NT2/D1 (cell line): ENCODE measurements at regions not wholly inside any gene's neighbourhood (a gene's known extent, or its start where the extent isn't known, plus 50 kb on each side); places are given as distances from the start of the nearest gene placed in this dataset.

ENCODE experiments used
- SUZ12 ChIP-seq: IDR thresholded peaks from 2 replicates; pipeline ENCODE4 v1.6.1; 2011; ENCODE audit not compliant: insufficient read length, insufficient read depth; ENCODE audit errors: extremely low read depth
- YY1 ChIP-seq: IDR thresholded peaks from 2 replicates; pipeline ENCODE4 v1.6.1; 2011; ENCODE audit not compliant: insufficient read length, insufficient read depth

DNA sequence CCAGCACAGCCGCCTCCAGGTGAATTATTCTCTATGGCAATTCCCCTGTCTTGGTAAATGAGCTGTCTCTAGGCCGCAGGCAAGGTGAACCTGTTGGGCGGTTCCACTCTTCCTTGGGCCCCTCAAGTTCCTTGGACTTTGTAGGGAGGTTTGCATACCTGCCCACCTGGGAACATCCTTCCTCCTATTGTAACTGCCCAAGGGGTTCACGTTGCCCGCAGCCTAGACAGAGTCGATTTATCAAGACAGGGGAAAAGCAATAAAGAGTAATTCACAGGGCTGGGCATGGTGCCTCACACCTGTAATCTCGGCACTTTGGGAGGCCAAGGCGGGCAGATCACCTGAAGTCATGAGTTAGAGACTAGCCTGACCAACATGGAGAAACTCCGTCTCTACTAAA, 122.5 kb downstream of the KCNJ18 start:
- TF ChIP-seq SUZ12 (no peak), YY1 (no peak)
